ENCODE measurements at regions not wholly inside any gene's neighbourhood (a gene's known extent, or its start where the extent isn't known, plus 50 kb on each side); places are given as distances from the start of the nearest gene placed in this dataset.
"Not testable (repeated sequence)": the region's sequence is repeated elsewhere in the genome, so short reads cannot be mapped to it uniquely, and the experiment has no call there.

DNA sequence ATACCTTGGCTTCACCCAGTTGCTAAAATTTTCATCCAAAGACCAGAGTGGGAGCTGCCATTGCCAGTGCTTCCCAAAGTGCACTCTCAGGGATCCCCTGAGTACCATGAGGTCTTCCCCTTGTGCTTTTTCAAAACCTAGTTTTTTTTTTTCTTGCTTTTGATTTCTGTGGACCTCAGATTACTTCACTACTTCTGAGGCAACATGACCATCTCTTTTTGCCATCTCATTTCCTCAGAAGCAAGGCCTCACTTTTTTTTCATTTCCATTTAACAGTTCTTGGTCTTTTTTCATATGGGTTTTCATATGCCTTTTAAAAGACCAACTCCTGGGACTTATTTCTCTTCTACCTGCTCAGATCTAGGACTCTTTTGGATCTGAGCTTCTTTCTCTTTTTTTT is 64.1 kb upstream of the MMS22L start:
- no peak for DNase-seq

DNA sequence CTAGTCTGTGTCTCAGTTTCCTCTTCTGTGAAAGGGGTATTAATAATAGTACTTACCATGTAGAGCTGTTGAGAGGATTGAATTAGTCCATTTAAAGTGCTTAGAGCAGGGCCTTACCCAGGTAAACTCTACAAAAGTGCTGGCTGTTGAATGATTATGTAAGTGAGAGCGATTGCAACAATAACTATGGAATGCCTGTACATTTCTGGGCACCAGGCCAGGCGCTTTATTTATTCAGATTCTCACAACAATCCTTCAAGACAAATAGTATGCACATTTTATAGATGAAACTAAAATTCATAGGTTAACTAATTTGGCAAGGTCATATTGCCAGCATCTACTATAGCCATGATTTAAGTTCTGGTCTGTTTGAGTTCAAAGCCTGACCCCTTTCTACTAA is 78.3 kb upstream of the MMS22L start:
- no peak for DNase-seq

DNA sequence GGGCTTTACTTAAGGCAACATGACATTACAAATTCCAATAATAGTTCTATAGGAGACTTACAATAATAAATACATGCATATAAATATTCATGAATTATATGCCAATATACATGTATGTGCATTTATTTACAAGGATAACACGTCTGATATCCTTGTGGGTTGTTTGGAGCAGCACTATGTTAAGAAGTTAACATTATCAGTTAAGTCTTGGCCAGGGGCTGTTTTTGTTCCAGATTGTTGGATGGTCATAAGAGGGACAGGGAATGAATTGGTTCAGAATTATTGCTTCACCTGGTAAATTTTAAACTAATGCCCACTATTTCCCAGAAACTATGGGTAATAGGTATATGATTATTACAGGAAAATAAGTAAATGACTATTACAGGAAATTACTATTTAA is 81.3 kb upstream of the MMS22L start:
- no peak for DNase-seq

- not testable (repeated sequence) for DNase-seq
Observed at GRCh38 chr6:97382071-97382470, 99.1 kb upstream of the MMS22L start.

DNA sequence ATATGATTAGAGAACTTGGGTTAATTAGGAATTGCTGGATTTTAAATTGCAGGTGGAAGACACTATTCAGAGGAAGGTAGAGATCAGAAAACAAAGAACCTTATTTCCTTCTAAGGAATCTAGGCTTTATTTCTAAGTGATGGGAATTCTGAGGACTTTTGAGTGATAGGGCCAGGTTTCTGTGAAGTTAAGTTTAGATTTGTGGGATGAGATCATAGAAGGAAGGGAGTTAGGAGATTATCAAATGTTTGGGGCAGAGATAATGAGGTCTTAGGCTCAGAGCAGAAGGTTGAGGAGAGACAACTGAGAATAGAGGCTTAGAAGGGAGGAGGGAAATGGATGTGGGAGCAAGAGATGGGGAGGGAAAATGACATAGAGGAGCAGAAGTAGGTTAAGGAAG is 109.7 kb upstream of the MMS22L start:
- DNase-seq: no peak

- no peak for DNase-seq
Observed at GRCh38 chr6:97394160-97394748, 111.2 kb upstream of the MMS22L start.

- no peak for DNase-seq
Observed at GRCh38 chr6:97396880-97397279, 113.9 kb upstream of the MMS22L start.

DNA sequence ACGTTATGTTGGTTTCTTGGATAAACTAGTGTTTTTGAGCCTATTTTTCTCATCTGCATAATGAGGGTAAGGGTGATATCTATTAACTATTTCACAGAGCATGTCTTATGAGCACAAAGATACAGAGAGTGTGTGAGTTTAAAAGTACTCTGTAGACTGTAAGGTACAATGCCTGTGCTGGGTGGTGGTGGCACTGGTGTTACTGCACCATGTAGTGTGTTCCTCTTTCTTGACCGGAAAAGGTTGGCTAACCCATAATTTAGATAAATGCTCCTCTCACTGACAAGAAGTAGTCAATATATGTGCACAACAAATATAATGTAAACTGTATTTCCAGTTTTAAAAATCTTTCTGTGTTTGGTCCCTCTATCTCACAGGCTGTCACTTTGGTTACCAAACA is 116.2 kb upstream of the MMS22L start:
- no peak for DNase-seq

- no peak for DNase-seq
Observed at GRCh38 chr6:97401533-97401932, 118.5 kb upstream of the MMS22L start.

- DNase-seq: no peak
Observed at GRCh38 chr6:97405818-97406409, 122.9 kb upstream of the MMS22L start.

DNA sequence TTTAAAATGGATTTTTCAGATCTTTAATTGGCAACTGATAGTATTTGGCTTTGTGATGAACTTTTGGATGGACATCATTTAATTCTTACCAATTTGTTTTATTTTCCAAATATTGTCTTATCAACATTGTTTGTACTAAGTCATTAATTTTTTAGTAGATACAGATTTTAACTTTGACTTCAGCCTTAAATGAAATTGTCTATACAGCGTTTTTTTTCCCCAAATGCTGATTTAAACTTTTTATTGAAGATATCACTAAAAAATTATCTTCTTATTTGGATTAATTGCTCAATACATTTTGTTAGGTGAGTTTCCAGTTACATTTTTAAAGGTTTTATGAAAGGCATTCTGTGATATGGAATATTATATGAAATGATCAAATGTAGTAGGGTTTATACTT is 123.6 kb upstream of the MMS22L start:
- DNase-seq: no peak

GRCh38 chr6:97411610-97412009 is 128.6 kb upstream of the MMS22L start:
- no peak for DNase-seq

DNA sequence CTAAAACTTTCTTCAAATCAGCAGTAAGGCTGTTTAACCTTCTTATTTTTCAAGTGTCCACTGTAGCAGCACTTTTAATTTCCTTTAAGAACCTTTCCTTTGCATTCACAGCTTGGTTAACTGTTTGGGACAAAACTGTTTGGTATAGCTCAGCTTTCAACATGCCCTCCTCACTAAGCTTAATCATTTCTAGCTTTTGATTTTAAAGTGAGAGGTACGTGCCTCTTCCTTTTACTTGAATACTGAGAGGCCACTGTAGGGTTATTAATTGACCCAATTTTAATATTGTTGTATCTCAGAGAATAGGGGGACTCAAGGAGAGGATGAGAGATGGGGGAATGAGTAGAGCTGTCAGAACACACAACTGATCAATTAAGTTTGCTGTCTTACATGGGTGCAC is 129.5 kb upstream of the MMS22L start:
- DNase-seq: no peak

- no peak for DNase-seq
Observed at GRCh38 chr6:97422171-97422570, 139.2 kb upstream of the MMS22L start.

- no peak for DNase-seq
Observed at GRCh38 chr6:97423190-97423589, 140.2 kb upstream of the MMS22L start.

GRCh38 chr6:97427648-97428047 is 144.6 kb upstream of the MMS22L start:
- no peak for DNase-seq

DNA sequence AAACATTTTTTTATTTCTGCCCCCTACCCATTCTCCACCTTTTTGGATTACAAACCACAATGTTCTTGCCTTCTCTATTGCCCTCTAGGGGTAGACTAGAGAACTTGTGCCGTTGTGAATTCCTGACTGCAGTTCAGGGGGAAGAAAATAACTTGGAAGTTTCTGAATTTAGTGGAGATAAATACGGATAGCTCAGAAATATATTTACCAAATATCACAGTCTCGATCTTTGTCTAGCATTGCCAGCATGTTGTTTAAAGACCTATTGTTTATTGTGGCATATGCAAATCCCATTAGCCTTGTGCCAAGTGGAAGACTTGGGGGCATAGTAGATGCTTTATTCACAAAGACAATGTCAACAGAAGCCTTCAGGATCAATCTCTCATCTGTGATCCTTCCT is 154.1 kb upstream of the MMS22L start:
- DNase-seq: no peak

- no peak for DNase-seq
Observed at GRCh38 chr6:97438011-97438671, 155.1 kb upstream of the MMS22L start.

GRCh38 chr6:97440590-97441176 is 157.7 kb upstream of the MMS22L start:
- no peak for DNase-seq

GRCh38 chr6:97443408-97444080 is 160.5 kb upstream of the MMS22L start:
- no peak for DNase-seq

- DNase-seq: no peak
Observed at GRCh38 chr6:97445407-97445806, 162.4 kb upstream of the MMS22L start.

DNA sequence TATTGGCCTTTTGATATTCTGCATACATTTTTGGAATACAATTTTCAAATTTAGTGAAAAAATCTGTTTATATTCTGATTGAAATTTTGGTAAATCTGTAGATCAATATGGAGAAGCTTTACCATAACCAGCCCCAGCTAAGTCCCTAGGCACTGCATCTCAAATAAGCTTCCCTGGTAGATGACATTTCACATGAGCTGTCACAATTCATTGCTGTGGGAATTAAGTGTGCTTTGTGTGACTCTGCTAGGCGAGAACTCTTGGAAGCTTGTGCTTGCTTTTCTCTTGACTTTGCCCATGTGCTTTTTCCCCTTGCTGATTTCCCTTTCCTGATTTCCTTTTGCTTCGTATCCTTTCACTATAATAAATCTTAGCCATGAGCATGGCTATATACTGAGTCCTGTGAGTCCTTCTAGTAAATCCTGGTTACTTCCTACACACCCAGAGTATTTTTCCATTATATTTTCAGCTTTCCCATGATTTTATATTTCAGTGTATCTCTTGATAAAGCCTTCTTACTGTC is 166.5 kb upstream of the MMS22L start:
- no peak for DNase-seq

DNA sequence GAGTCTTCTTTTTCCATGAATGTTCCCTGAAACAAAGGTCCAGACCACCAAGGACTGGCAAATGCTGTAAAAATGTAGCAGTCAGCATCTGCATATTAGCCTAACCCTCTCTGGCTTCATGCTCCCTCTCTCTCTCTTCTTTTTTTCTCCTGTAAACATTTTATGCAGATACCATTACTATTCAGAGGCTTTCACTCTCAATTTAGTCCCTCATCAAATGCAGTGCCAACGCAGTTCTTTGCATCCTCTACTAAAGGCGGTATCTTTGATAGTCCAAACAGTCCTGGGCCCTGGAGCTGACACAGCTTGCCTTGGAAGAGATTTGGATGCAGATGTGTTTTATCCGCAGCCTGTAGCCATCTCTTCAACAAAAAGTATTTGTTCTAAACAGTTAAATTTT is 167.1 kb upstream of the MMS22L start:
- DNase-seq: no peak

DNA sequence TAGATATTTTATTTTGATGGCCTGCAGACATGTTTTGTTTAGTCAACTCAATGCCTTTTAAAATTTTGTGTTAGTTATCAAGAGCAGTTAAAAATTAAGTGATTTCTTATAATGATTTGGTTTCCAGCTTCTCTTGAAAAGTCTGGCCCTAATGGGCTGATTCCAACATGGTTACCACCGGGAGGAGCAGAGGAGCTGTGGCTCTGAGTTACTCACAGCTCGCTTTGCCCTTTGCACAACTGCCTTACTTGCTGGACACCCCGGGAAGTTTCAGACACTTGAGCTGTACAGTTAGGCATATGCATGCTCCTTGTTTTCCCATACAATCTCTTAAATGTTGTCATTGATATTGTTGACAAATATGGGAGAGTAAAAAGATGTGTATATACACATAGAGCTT is 173.1 kb upstream of the MMS22L start:
- no peak for DNase-seq

Measured in activated CD8-positive, alpha-beta memory T cell treated with anti-CD3 and anti-CD28 coated beads for 24 hours (primary cell).